Anterior cingulate cortex (tissue), 58 donors: ENCODE measurements at regions not wholly inside any gene's neighbourhood (a gene's known extent, or its start where the extent isn't known, plus 50 kb on each side); places are given as distances from the start of the nearest gene placed in this dataset.

ENCODE experiments used
- DNase-seq, 58 donors: peaks; one replicate each; lab custom pipeline; 2025; lab: John Stamatoyannopoulos, UW

- no peak for DNase-seq
Observed at GRCh38 chr15:69947394-69947793, 150.3 kb downstream of the TLE3 start.

DNA sequence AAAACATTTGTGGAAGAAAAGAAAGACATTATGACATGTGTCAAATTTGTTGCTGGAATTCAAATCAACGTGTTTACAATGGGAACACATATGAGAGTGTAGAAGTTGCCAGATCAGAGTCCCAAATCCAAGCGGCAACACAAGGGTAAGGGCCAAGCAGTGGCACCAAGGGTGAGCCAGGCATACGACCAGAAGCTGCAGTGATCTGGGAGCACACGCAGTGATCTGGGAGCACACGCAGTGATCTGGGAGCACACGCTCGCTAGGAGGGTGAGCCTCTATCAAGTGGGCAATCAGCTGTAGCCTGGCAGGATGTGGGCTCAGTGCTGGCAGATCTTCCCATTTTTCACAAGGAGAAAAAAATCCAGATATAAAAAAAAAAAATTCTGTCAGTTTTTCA, 148.2 kb downstream of the TLE3 start:
- no peak for DNase-seq

DNA sequence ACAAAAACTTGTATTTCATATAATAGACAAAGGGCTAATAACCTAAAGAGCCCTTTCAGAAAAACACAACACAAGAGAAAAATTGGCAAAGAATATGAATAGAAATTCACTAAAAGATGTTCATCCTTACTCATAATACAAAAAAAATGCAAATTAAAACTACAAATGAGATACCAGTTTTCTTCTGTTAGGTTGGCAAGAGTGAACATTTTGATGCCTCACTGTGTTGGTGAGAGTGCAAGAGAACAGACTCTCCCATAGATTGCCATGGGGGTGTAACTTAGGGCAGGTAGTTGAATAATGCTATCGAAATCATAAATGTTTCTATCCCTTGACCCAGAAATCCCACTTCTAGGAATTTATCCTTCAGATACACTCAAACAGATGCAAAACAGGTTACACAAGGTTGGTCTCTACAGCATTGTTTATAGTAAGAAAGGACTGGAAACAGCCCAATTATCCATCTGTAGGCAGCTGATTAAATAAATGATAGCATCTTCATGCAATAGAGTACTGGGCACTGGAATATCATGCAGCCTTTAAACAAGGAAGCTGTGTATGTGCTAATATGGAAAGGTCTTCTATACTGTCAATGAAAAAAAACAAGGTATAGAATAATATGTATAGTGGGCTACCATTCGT, 146.3 kb downstream of the TLE3 start:
- no peak for DNase-seq

GRCh38 chr15:69951898-69952555, 145.7 kb downstream of the TLE3 start:
- no peak for DNase-seq

DNA sequence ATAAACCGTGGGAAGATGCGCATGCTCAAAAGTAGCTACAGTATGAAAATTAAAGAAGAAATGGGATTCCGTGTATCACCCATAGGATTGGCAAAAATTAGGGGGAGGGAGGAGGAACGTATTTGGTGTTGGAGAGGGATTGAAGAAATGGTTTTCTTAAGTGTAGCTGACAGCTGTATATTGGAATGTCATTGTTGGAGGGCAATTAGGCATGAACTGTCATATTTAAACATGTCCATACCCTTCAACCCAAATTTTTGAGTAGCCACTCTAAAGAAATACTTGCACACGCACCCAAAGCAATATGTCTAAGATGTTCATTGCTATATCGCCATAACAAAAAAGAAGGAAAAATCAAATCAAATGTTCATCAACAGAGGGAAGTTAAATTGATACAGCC, 144.7 kb downstream of the TLE3 start:
- no peak for DNase-seq

DNA sequence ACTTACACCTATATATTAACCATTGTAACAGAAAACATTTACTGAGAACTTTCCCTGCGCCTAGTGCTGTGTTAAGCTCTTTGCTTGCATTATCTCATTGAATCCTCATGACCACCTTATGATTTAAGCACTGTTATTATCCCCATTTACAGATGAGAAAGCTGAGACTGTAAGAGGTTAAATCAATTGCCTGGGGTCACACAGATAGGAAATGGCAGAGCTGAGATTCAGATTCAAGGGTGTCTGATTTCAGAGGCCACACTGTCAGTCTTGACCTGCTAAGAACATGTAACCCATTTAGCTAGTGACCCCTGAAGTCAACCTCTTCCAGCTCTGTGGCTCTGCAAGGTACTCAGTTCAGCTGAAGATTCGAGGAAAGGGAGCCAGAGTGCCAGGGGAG, 143.9 kb downstream of the TLE3 start:
- DNase-seq, result no peak

DNA sequence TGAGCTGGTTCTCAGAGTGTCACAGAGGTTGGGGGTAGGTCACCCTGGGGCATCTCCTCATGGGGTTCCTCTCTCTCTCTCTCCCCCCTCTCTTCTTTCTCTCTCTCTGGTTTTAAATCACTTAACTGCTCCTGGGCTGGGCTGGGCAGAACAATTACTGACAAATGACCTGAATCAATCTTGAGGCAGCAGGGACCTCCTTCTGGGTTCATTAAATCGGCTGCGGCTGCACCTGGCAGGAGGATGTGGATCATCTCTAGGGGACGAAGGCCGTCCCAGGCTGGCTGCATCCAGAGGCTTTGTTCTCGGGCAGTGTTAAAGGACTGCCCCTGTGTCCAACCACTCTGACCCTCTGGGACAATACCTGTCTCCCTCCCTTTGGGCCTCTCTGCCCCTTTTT, 143.1 kb downstream of the TLE3 start:
- DNase-seq, result no peak

DNA sequence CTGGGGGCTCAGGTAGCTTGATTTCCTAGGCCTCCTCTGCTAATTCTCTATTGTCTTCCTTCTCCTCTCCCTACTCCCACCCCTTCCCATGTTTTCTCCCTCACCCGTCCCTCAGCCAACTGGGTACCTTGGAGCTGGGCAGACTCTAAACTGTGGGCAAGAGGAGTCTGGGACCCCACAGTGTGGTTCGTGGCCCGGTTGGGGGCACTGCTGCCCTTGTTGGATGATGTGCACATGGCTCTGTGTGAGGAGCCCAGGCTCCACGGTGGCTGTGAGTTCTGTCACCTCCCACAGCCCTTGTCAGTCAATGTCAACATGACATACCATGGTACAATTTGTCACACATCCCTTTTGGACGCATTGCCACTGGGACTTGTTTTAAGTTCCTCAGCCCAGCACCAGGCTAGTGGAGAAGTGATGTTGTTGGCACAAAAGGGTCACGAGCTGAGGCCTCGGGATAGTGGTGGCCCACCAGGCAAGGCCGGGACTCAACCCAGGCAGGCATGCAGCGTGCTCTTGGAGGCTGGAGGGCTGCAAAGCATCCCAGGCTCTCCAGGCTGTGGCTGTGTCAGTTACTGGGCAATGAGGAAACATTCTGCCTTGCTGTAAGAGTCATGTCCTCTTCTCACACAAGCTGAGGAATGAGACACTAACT, 142.3 kb downstream of the TLE3 start:
- no peak for DNase-seq

GRCh38 chr15:69956417-69956816, 141.3 kb downstream of the TLE3 start:
- no peak for DNase-seq

GRCh38 chr15:69957175-69957574, 140.5 kb downstream of the TLE3 start:
- DNase-seq, result no peak

GRCh38 chr15:69958496-69959084, 139.1 kb downstream of the TLE3 start:
- no peak for DNase-seq

- no peak for DNase-seq
Observed at GRCh38 chr15:69962561-69962960, 135.2 kb downstream of the TLE3 start.

DNA sequence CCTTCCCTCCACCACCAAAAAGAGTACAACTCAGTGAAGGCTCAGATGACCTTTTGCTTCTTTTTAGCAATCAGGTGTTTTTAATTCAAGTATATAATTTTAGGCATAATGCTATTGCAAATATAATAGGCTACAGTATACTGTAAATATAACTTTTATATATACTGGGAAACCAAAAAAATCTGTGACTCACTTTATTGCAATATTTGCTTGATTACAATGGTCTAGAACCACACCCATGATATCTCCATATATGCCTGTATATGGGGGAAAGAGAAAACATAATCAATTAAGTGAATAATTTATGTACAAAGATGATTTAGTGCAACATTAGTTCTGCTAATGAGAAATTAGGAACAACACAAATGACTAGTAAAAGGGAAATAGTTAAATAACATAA, 134.3 kb downstream of the TLE3 start:
- no peak for DNase-seq

DNA sequence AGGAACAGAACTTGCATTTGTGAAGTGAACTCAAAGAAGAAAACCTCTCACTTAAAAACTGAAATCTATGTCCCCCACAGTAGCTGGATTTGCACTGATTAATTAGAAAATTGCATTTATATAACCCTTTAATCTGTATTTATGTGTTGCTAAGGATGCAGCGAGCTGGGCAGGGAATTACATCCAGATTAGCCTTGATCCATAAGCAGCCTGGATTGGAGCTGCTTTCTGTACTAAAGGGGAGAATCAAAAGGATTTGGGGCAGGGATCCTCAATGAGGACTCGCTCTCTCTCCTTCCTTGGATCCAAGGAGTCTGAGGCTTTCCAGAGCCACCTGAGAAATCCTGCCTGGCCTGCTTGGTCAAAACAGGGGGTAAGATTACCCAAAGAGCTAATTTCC, 125.9 kb downstream of the TLE3 start:
- DNase-seq, result no peak

DNA sequence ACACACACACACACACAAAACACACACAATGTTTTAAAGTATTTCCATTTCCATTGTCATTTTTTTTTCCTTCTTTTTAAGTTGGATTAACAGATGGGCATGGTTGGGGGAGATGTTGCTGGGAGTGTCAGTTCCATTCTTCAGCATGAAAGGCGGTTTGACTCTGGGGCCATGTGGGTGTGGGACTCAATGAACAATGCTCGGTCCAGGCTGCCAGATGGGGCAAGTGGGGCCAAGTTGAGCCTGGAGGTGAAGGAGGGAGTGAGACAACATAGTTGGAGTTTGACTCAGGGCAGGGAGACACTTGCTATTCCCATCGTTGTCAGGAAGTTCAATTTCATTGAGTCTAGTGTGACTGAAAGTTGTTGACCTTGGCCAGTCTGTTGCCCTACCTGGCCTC, 125.3 kb downstream of the TLE3 start:
- DNase-seq, result no peak

DNA sequence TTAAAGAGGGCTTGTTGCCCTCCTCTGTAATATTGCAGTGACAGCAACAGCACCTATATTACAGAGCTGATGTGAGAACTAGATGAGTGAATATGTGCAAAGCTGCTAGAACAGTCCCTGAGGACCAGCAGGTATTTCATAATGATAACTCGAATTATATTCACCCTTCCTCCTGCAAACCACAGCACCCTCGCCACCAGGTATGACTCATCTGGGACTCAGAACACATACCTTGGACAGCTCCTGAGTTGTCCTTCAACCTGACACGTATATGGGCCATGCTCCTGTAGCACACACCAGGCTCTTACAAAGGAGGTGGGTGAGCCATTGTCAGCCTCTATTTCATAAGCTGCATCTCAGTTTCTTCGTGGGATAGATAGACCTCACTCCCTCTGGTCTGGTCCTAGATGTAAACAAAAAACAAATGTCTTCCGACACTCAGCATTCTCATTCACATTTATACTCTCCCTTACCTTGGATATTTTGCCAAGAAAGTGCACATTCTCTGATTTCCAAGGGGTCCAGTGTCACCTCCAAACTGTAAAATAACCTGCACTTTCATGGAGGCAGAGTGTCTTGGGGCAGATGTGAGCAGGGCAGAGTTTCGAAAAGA, 124.5 kb downstream of the TLE3 start:
- no peak for DNase-seq

DNA sequence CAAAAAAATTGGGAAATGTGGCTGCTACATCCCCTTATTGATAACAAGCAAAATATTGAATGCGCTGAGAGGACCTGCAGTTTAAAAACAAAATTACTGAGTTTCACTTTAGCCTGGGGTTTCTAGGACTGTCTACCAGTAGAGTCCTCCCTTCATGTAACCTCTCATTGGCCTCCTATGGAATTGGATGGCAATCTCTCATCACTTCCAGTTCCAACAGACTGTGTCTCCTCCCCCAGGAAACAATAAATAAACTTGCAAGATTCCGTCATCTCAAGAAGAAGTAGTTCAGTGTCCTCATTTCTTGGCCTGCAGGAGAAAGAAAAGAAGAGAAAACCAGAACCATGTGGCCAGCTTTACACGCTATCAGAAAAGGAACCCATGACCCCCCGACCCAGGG, 123.8 kb downstream of the TLE3 start:
- DNase-seq, result no peak

- DNase-seq, result no peak
Observed at GRCh38 chr15:69974321-69974720, 123.4 kb downstream of the TLE3 start.

- DNase-seq, result no peak
Observed at GRCh38 chr15:69976366-69976994, 121.2 kb downstream of the TLE3 start.

GRCh38 chr15:69978603-69979002, 119.1 kb downstream of the TLE3 start:
- no peak for DNase-seq

GRCh38 chr15:69979262-69979661, 118.5 kb downstream of the TLE3 start:
- no peak for DNase-seq
